Neural cell (in vitro differentiated cells): ENCODE measurements at regions not wholly inside any gene's neighbourhood (a gene's known extent, or its start where the extent isn't known, plus 50 kb on each side); places are given as distances from the start of the nearest gene placed in this dataset.

Experiments used
- H2AFZ ChIP-seq: fragments of 200-600, 300-800 bp; sonication (generic), shearing (Covaris generic); 2 replicates; pipeline ENCODE4 v1.6.0; 2014; ENCODE audit warnings: low read depth, mild to moderate bottlenecking, antibody characterized with exemption, low read length, moderate library complexity
- H3F3A ChIP-seq: fragments of 200-600 bp; shearing (Covaris generic); 2 replicates; pipeline ENCODE4 v1.6.1; 2016; ENCODE audit warnings: mild to moderate bottlenecking, moderate library complexity, mixed read lengths, antibody characterized with exemption, low read length; ENCODE audit not compliant: insufficient read depth, poor library complexity, severe bottlenecking
- H3K27ac ChIP-seq: fragments of 200-600, 300-800 bp; sonication (generic), shearing (Covaris generic); 2 replicates; pipeline ENCODE4 v1.5.1; 2014; ENCODE audit warnings: mild to moderate bottlenecking, low read length, moderate library complexity
- H3K27me3 ChIP-seq: fragments of 300-800, 200-600 bp; sonication (generic), shearing (Covaris generic); 2 replicates; pipeline ENCODE4 v1.6.0; 2014; ENCODE audit warnings: mild to moderate bottlenecking, low read depth, low read length, moderate library complexity; ENCODE audit not compliant: insufficient read depth
- H3K36me3 ChIP-seq: fragments of 300-800, 200-600 bp; sonication (generic), shearing (Covaris generic); 2 replicates; pipeline ENCODE4 v1.5.1; 2014; ENCODE audit warnings: mild to moderate bottlenecking, antibody characterized with exemption, low read length, moderate library complexity; ENCODE audit not compliant: insufficient read depth
- H3K4me2 ChIP-seq: fragments of 300-800, 200-600 bp; sonication (generic), shearing (Covaris generic); 2 replicates; pipeline ENCODE4 v1.6.0; 2014; ENCODE audit warnings: mild to moderate bottlenecking, low read length
- H3K4me3 ChIP-seq: fragments of 300-800, 200-600 bp; sonication (generic), shearing (Covaris generic); 2 replicates; pipeline ENCODE4 v1.5.1; 2014; ENCODE audit warnings: mild to moderate bottlenecking, low read length, moderate library complexity
- H3K79me2 ChIP-seq: fragments of 200-600 bp; shearing (Covaris generic); replicated peaks from 2 replicates; pipeline ENCODE4 v1.6.0; 2014; ENCODE audit warnings: mild to moderate bottlenecking, low read length, moderate library complexity; ENCODE audit not compliant: insufficient read depth
- H3K9ac ChIP-seq: fragments of 300-800, 200-600 bp; sonication (generic), shearing (Covaris generic); 2 replicates; pipeline ENCODE4 v1.6.1; 2016; ENCODE audit warnings: mild to moderate bottlenecking, low read length, mixed read lengths
- H3K9me2 ChIP-seq: fragments of 200-600 bp; shearing (Covaris generic); 2 replicates; pipeline ENCODE4 v1.6.1; 2016; ENCODE audit warnings: mild to moderate bottlenecking, low read length, mixed read lengths; ENCODE audit not compliant: insufficient read depth
- H3K9me3 ChIP-seq: fragments of 200-600, 300-800 bp; sonication (generic), shearing (Covaris generic); 2 replicates; pipeline ENCODE4 v1.6.1; 2016; ENCODE audit warnings: mild to moderate bottlenecking, mixed run types, low read length, moderate library complexity, mixed read lengths
- H4K20me1 ChIP-seq: fragments of 200-600 bp; shearing (Covaris generic); 2 replicates; pipeline ENCODE4 v1.6.1; 2016; ENCODE audit warnings: mild to moderate bottlenecking, mixed run types; ENCODE audit not compliant: insufficient read depth
- CTCF ChIP-seq: fragments of 450-650 bp; IDR thresholded peaks from 2 replicates; pipeline ENCODE4 v1.5.1; 2014; ENCODE audit warnings: antibody characterized with exemption, mild to moderate bottlenecking, moderate library complexity; ENCODE audit not compliant: poor library complexity, severe bottlenecking
- EP300 ChIP-seq: fragments of 450-650 bp; conservative IDR thresholded peaks from 2 replicates; pipeline ENCODE4 v1.6.1; 2014; ENCODE audit warnings: antibody characterized with exemption, mild to moderate bottlenecking, moderate library complexity; ENCODE audit not compliant: poor library complexity, severe bottlenecking
- EZH2 ChIP-seq: fragments of 200-600, 300-800 bp; shearing (Covaris generic), sonication (generic); IDR thresholded peaks from 2 replicates; pipeline ENCODE4 v1.6.1; 2014; ENCODE audit warnings: antibody characterized with exemption, low read length, borderline replicate concordance, mild to moderate bottlenecking; ENCODE audit not compliant: insufficient read depth, poor library complexity, severe bottlenecking
- MXI1 ChIP-seq: fragments of 450-650 bp; conservative IDR thresholded peaks from 2 replicates; pipeline ENCODE4 v1.6.1; 2014; ENCODE audit warnings: antibody characterized with exemption, mild to moderate bottlenecking; ENCODE audit not compliant: poor library complexity, severe bottlenecking
- POLR2AphosphoS5 ChIP-seq: IDR thresholded peaks from 2 replicates; pipeline ENCODE4 v1.6.1; 2012
- RAD21 ChIP-seq: fragments of 450-650 bp; conservative IDR thresholded peaks from 2 replicates; pipeline ENCODE4 v1.6.1; 2014; ENCODE audit warnings: antibody characterized with exemption, mild to moderate bottlenecking, moderate library complexity
- REST ChIP-seq: IDR thresholded peaks from 2 replicates; pipeline ENCODE4 v1.6.1; 2012; ENCODE audit warnings: borderline replicate concordance
- SMC3 ChIP-seq: fragments of 450-650 bp; conservative IDR thresholded peaks from 2 replicates; pipeline ENCODE4 v1.6.1; 2014; ENCODE audit warnings: antibody characterized with exemption, mild to moderate bottlenecking, moderate library complexity; ENCODE audit not compliant: poor library complexity
- TAF1 ChIP-seq: IDR thresholded peaks from 2 replicates; pipeline ENCODE4 v1.6.1; 2012; ENCODE audit warnings: low read depth

DNA sequence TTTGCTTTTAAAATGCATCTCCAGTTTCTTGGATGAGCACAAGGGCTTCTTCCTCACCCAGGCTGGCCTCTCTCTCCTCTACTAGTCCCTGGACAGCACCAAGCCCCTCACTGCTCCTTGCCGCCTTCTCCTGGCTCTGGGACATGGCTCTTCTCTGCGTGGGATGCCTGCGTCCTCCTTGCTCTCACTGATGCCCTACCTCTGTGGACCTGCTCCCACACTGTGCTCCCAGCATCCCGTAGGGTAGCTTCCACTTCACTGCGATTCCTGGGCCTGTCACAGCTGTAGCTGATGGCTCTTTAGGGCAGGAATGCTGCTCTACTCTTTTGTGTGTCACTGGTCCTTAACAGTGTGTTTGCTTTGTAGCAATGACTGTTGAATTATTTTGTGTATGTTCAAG, 136.3 kb downstream of the SNX19 start:
- no peaks in the 10 kb centered on the region for H3K27me3 ChIP-seq
- H2AFZ ChIP-seq, result no peak overlapping the region
- H3K9ac ChIP-seq, result no peak overlapping the region
- no peaks in the 10 kb centered on the region for H3F3A ChIP-seq
- H3K27ac ChIP-seq, result no peak overlapping the region
- H4K20me1 ChIP-seq, result no peaks in the 10 kb centered on the region
- H3K36me3 ChIP-seq, result no peaks in the 10 kb centered on the region
- no peak overlapping the region for H3K4me2 ChIP-seq
- no peaks in the 10 kb centered on the region for H3K79me2 ChIP-seq
- peaks cover 3% of the 10 kb centered on the region for H3K9me3 ChIP-seq
- no peak for TF ChIP-seq CTCF
- TF ChIP-seq EZH2, result no peak
- TF ChIP-seq TAF1, result no peak
- no peak for TF ChIP-seq MXI1
- TF ChIP-seq RAD21, result no peak
- TF ChIP-seq POLR2AphosphoS5, result no peak
- no peak for TF ChIP-seq SMC3
- no peak for TF ChIP-seq REST
- no peak for TF ChIP-seq EP300
- no peak overlapping the region for H3K4me3 ChIP-seq
- no peaks in the 10 kb centered on the region for H3K9me2 ChIP-seq

DNA sequence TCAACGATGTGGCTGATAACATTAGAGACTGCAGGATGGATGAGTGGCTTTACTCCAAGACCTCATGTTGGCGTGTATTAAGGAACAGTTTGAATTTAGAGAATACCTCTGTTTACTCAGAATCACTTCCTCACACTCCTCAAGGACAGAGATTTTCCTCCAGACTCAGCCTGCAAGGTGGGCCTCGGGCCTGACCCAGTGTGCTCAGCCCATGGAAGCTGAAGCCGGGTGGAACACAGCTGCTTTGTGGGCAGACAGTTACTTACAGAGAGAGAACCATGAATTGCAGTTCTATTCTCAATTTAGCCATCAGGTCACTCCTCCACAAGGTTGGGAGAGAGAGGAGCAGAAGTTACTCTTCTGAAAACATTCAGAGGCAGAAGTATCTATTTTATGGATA, 135.8 kb downstream of the SNX19 start:
- TF ChIP-seq MXI1 (no peak), CTCF (no peak), SMC3 (no peak), EZH2 (no peak), RAD21 (no peak), TAF1 (no peak), EP300 (no peak), POLR2AphosphoS5 (no peak), REST (no peak)
- Histone ChIP-seq H3K27ac (no peak overlapping the region), H3K36me3 (no peaks in the 10 kb centered on the region), H4K20me1 (no peaks in the 10 kb centered on the region), H3K9ac (no peak overlapping the region), H3F3A (no peaks in the 10 kb centered on the region), H3K4me2 (no peak overlapping the region), H3K9me2 (no peaks in the 10 kb centered on the region), H3K27me3 (no peaks in the 10 kb centered on the region), H2AFZ (no peak overlapping the region), H3K9me3 (peaks cover 3% of the 10 kb centered on the region), H3K4me3 (no peak overlapping the region), H3K79me2 (no peaks in the 10 kb centered on the region)
